ENCODE measurements at regions not wholly inside any gene's neighbourhood (a gene's known extent, or its start where the extent isn't known, plus 50 kb on each side); places are given as distances from the start of the nearest gene placed in this dataset.

DNA sequence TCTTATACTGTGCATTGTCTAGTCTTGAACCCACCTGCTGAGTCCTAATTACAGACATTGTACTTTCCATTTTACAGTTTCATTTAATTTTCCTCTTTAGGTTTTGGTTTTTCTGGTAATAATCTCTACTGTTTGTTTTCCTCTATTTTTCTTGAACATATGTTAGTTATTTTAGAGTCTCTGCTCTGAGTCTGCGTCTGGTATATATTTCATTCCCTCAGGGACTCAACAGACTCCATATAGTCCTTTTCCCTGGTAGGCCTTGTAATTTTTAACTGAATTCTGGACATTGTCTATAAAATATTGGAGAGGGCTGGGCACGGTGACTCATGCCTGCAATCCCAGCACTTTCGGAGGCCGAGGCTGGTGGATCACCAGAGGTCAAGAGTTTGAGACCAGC lies 121.8 kb upstream of the STOX2 start:
- Mint-ChIP-seq H3K27me3 (ENCODE audit: low read depth) (no peaks in the 10 kb centered on the region), H3K27ac (no peak overlapping the region; a peak in 1 of 7 replicates), H3K9me3 (0 out of 5 replicates have a peak, but pooled peaks cover 0 to 1% of the 10 kb centered on the region in 2 experiments), H3K4me1 (peaks cover 13 to 15% of the 10 kb centered on the region in 2 experiments), H3K4me3 (no peak overlapping the region), H3K36me3 (ENCODE audit: insufficient read depth in 1 of 3, low read depth in 3 of 3) (no peaks in the 10 kb centered on the region)
- Histone ChIP-seq H3K9me3 (ENCODE audit: control insufficient read depth, low read depth, low read length) (no peaks in the 10 kb centered on the region), H3K79me2 (ENCODE audit: insufficient read depth, low read length) (no peaks in the 10 kb centered on the region), H2BK15ac (ENCODE audit: low read depth, low read length) (no peak overlapping the region), H3K27me3 (ENCODE audit: insufficient read depth, low read length) (no peaks in the 10 kb centered on the region), H2BK120ac (ENCODE audit: low read depth, low read length, poor library complexity, severe bottlenecking) (no peak overlapping the region), H2BK5ac (ENCODE audit: insufficient read length, low read length) (no peak overlapping the region), H3K9ac (ENCODE audit: extremely low read depth, insufficient read length, low read length) (no peak overlapping the region), H4K8ac (replicated peaks; ENCODE audit: insufficient read length, low read depth, low read length) (no peak overlapping the region), H3K4ac (ENCODE audit: low read depth, low read length) (no peak overlapping the region), H3K79me1 (ENCODE audit: insufficient read depth, low read depth, low read length, poor library complexity, severe bottlenecking) (no peaks in the 10 kb centered on the region), H3K56ac (ENCODE audit: insufficient read length, low read depth, low read length) (no peak overlapping the region), H2BK12ac (ENCODE audit: insufficient read length, low read depth, low read length) (no peak overlapping the region), H3K4me2 (ENCODE audit: insufficient read depth, insufficient read length, low read length) (no peak overlapping the region), H3K14ac (ENCODE audit: insufficient read depth, low read length) (no peak overlapping the region), H3T11ph (ENCODE audit: low read length) (no peak overlapping the region), H2AK5ac (ENCODE audit: insufficient read length, low read length) (no peak overlapping the region), H4K91ac (ENCODE audit: insufficient read length, low read depth, low read length) (no peak overlapping the region), H2AFZ (ENCODE audit: low read length) (no peak overlapping the region), H3K4me1 (ENCODE audit: insufficient read depth, low read length) (0 out of 2 replicates have a peak, but pooled peaks cover 3% of the 10 kb centered on the region), H4K20me1 (ENCODE audit: control insufficient read depth, insufficient read depth, insufficient read length) (no peaks in the 10 kb centered on the region), H3K23ac (ENCODE audit: insufficient read length, low read depth, low read length) (no peak overlapping the region), H3K27ac (ENCODE audit: insufficient read length, low read depth, low read length) (no peak overlapping the region), H2BK20ac (ENCODE audit: low read depth, low read length, poor library complexity, severe bottlenecking) (no peak overlapping the region), H3K23me2 (ENCODE audit: insufficient read length, low read depth, low read length, poor library complexity, severe bottlenecking) (no peaks in the 10 kb centered on the region), H4K5ac (ENCODE audit: insufficient read length, low read depth, low read length) (no peak overlapping the region), H3K18ac (ENCODE audit: insufficient read length, low read depth, low read length) (no peak overlapping the region)
- no peak for DNase-seq
- no CpG with 5 or more reads among the region's 4 CpGs for WGBS (ENCODE audit: extremely low coverage, insufficient read length, low lambda C conversion rate)
- TF ChIP-seq CTCF (conservative IDR thresholded peaks at IDR 0.05): no peak

Measured in H9 (cell line).